ENCODE measurements at regions not wholly inside any gene's neighbourhood (a gene's known extent, or its start where the extent isn't known, plus 50 kb on each side); places are given as distances from the start of the nearest gene placed in this dataset.

DNA sequence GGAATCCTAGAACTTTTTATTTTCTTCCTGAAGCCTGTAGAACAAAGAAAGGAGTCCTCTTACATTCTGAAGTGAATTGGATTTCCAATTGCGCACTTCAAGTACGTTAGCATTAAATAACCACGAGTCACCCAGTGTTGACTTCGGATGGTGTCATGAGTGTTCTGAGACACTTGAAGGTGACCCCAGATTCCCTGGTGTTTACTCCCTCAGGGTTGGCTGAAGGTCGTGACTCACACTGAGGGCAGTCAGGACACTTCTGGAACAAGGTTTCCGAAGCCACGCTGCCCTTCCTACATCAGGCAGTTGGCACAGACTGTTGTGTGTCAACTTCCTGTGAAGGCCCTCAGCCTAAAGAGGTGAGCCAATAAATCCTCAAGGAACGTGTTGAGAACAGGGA lies 186.6 kb upstream of the CELF2 start:
- H3K27ac ChIP-seq = peak overlapping the region; percentile 83 to 87

DNA sequence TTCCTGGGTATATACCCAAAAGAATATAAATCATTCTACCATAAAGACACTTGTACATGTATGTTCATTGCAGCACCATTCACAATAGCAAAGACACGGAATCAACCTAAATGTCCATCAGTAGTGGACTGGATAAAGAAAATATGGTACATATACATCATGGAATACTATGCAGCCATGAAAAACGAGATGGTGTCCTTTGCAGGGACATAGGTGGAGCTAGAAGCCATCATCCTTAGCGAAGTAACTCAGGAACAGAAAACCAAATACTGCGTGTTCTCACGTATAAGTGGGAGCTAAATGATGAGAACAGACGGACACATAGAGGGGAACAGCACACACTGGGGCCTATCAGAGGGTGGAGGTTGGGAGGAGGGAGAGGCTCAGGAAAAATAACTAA lies 183.7 kb upstream of the CELF2 start:
- Histone ChIP-seq H3K27me3 (no peaks in the 10 kb centered on the region), H3K4me1 (peaks cover 0 to 27% (median 7%) of the 10 kb centered on the region in 4 donors), H3K27ac (no peak overlapping the region), H3K4me3 (no peak overlapping the region), H3K9me3 (peaks cover 0 to 3% (median 2%) of the 10 kb centered on the region in 3 donors), H3K36me3 (no peaks in the 10 kb centered on the region)
- intact Hi-C loops (cut with DNase I; ENCODE audit: low total_unique reads) = no loop called here
- no peak for DNase-seq
- TF ChIP-seq, protein P1, sequence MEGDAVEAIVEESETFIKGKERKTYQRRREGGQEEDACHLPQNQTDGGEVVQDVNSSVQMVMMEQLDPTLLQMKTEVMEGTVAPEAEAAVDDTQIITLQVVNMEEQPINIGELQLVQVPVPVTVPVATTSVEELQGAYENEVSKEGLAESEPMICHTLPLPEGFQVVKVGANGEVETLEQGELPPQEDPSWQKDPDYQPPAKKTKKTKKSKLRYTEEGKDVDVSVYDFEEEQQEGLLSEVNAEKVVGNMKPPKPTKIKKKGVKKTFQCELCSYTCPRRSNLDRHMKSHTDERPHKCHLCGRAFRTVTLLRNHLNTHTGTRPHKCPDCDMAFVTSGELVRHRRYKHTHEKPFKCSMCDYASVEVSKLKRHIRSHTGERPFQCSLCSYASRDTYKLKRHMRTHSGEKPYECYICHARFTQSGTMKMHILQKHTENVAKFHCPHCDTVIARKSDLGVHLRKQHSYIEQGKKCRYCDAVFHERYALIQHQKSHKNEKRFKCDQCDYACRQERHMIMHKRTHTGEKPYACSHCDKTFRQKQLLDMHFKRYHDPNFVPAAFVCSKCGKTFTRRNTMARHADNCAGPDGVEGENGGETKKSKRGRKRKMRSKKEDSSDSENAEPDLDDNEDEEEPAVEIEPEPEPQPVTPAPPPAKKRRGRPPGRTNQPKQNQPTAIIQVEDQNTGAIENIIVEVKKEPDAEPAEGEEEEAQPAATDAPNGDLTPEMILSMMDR (IDR thresholded peaks at IDR 0.05) = no peak

More for the DNA sequence above, 186.6 kb upstream of the CELF2 start:
- peak; percentile 79 to 86 for DNase-seq
- intact Hi-C loops (cut with DNase I; ENCODE audit: low total_unique reads) = no loop called here
- Histone ChIP-seq H3K9me3 (no peaks in the 10 kb centered on the region), H3K27me3 (no peaks in the 10 kb centered on the region), H3K4me1 (peaks cover 0 to 32% (median 7%) of the 10 kb centered on the region in 4 donors), H3K36me3 (no peaks in the 10 kb centered on the region), H3K4me3 (peak overlapping the region in 1 of 2 donors; percentile 12)
- TF ChIP-seq, protein P1 (IDR thresholded peaks at IDR 0.05) = no peak

DNA sequence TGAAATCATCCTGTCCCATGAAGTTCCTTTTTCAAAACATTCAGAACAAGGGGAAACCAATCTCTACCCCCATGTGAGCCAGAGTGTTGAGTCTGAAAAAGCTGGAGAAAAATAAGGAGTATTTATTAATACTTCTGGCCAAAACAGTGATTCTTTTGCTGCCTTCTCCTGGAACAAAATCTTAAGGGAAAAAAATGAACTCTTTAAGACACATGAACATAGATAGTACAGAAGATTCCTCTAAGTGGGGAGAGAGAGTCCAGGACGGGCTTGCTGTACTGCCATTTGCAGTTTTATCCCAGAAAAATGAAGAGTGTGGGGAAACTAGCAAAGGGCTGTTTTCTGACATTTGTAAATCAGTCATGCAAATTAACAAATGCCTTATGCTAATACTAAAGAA lies 173.4 kb upstream of the CELF2 start:
- TF ChIP-seq, protein P1 (IDR thresholded peaks at IDR 0.05) = no peak
- Histone ChIP-seq H3K27ac (no peak overlapping the region), H3K9me3 (peaks cover 0 to 11% (median 9%) of the 10 kb centered on the region in 3 donors), H3K4me3 (no peak overlapping the region), H3K36me3 (peaks cover 0 to 6% (median 0%) of the 10 kb centered on the region in 3 donors), H3K4me1 (no peaks in the 10 kb centered on the region), H3K27me3 (no peaks in the 10 kb centered on the region)
- intact Hi-C loops (cut with DNase I; ENCODE audit: low total_unique reads) = no loop called here
- no peak for DNase-seq

DNA sequence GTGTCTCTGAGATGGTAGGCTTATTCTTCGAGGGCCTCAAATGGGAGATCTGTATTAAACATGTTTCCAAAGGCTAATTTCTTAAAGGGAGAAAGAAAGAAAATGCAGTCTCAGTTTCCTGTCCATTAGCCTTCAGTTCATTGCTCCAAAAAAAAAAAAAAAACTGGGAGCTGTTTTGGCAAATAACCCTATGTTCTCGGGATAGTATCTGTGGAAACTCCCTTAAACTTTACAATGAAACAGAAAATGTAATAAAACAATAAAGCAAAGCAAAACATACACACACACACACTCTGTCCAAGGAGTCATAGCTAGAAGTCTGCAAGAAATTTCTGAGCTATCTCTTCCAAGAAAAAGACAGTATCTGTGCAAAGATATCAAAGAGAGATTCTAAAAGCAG lies 172.5 kb upstream of the CELF2 start:
- no peaks in the 10 kb centered on the region for H3K27me3 ChIP-seq
- DNase-seq = no peak
- H3K4me1 ChIP-seq = no peaks in the 10 kb centered on the region
- H3K9me3 ChIP-seq = peaks cover 0 to 1% (median under 1%) of the 10 kb centered on the region in 3 donors
- no peaks in the 10 kb centered on the region for H3K36me3 ChIP-seq
- TF ChIP-seq, protein P1 (IDR thresholded peaks at IDR 0.05) = no peak
- H3K4me3 ChIP-seq = no peak overlapping the region
- intact Hi-C loops (cut with DNase I; ENCODE audit: low total_unique reads) = no loop called here
- no peak overlapping the region for H3K27ac ChIP-seq

DNA sequence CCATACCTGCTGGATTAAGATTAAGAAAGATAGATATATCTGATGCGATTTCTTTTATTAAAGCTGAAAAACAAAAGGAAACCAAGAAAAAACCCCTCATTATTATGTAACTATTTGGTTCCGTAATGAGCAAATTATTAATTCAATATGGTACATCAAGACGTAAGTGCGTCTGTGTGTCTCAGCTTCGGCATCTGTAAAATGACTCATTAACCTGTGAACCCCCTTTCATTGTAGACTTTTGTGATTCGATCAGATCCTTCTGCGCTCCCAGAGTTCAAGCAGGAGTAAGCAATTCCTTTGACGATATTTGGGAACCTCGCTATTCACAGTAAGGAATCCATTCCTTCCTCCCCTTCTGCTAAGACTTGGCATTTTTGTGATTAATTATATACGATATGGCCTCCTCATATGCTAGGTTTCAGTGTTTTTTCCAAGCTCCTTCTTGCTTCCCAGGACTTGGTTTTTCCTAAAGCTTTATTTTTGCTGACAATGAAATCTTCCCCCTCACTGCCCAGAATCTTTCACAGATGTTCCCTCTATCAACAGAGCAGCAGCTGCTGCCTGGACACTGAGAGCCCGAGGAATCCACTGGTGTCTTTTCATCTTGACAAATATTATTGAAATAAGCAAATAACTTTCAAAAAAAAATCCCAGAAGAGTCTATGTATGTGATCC lies 171.7 kb upstream of the CELF2 start:
- H3K4me3 ChIP-seq = no peak overlapping the region
- no peaks in the 10 kb centered on the region for H3K27me3 ChIP-seq
- TF ChIP-seq, protein P1 (IDR thresholded peaks at IDR 0.05) = no peak
- H3K9me3 ChIP-seq = no peaks in the 10 kb centered on the region
- no peak for DNase-seq
- intact Hi-C loops (cut with DNase I; ENCODE audit: low total_unique reads) = no loop called here
- H3K4me1 ChIP-seq = peaks cover 0 to 4% (median 0%) of the 10 kb centered on the region in 4 donors
- no peak overlapping the region for H3K27ac ChIP-seq
- H3K36me3 ChIP-seq = no peaks in the 10 kb centered on the region

All from tibial artery (tissue), 4 donors.